SH-SY5Y (cell line): ENCODE measurements at regions not wholly inside any gene's neighbourhood (a gene's known extent, or its start where the extent isn't known, plus 50 kb on each side); places are given as distances from the start of the nearest gene placed in this dataset.

Experiments used
- GATA2 ChIP-seq: IDR thresholded peaks from 2 replicates; pipeline ENCODE4 v1.6.1; 2011; ENCODE audit warnings: mild to moderate bottlenecking, low read depth, low read length
- GATA3 ChIP-seq: IDR thresholded peaks from 2 replicates; pipeline ENCODE4 v1.6.1; 2011; ENCODE audit warnings: low read depth, mild to moderate bottlenecking, low read length, moderate library complexity

GRCh38 chr2:40535972-40536371 is 84.1 kb upstream of the SLC8A1 start:
- TF ChIP-seq GATA2 = no peak
- no peak for TF ChIP-seq GATA3
